BE2C (cell line): ENCODE measurements at regions not wholly inside any gene's neighbourhood (a gene's known extent, or its start where the extent isn't known, plus 50 kb on each side); places are given as distances from the start of the nearest gene placed in this dataset.
"Not testable (repeated sequence)": the region's sequence is repeated elsewhere in the genome, so short reads cannot be mapped to it uniquely, and the experiment has no call there.

ENCODE experiments used
- DNase-seq: peaks from one replicate; pipeline ENCODE4 v3.0.0-alpha.2; 2020
- H3K27me3 ChIP-seq: fragments of 250-450 bp; sonication (Bioruptor Pico); 2 replicates; pipeline ENCODE4 v1.5.1; 2020; ENCODE audit warnings: mild to moderate bottlenecking
- H3K36me3 ChIP-seq: fragments of 250-450 bp; sonication (Bioruptor Pico); 2 replicates; pipeline ENCODE4 v1.5.1; 2020; ENCODE audit warnings: mild to moderate bottlenecking
- H3K4me1 ChIP-seq: fragments of 250-450 bp; sonication (Bioruptor Pico); 2 replicates; pipeline ENCODE4 v1.5.1; 2020
- H3K4me3 ChIP-seq: 2 replicates; pipeline ENCODE4 v1.5.1; 2011; ENCODE audit warnings: low read depth, low read length
- H3K9me3 ChIP-seq: fragments of 250-450 bp; sonication (Bioruptor Pico); 2 replicates; pipeline ENCODE4 v1.5.1; 2020
- CTCF ChIP-seq: IDR thresholded peaks from 2 replicates; pipeline ENCODE4 v1.5.1; 2012; ENCODE audit warnings: mild to moderate bottlenecking, low read depth, low read length

- no peaks in the 10 kb centered on the region for H3K4me1 ChIP-seq
- no peak for TF ChIP-seq CTCF
- H3K36me3 ChIP-seq: no peaks in the 10 kb centered on the region
These were observed 162.1 kb upstream of the FKBP1C start for GRCh38 chr6:63049216-63049615.

GRCh38 chr6:63053206-63053605, 158.1 kb upstream of the FKBP1C start:
- not testable (repeated sequence) for H3K27me3 ChIP-seq, H3K9me3 ChIP-seq, H3K4me3 ChIP-seq, H3K4me1 ChIP-seq, H3K36me3 ChIP-seq, DNase-seq

More at GRCh38 chr6:63049216-63049615, 162.1 kb upstream of the FKBP1C start:
- Histone ChIP-seq H3K27me3 (no peaks in the 10 kb centered on the region), H3K4me3 (no peak overlapping the region), H3K9me3 (no peaks in the 10 kb centered on the region)
- no peak for DNase-seq

- no peaks in the 10 kb centered on the region for H3K9me3 ChIP-seq
- no peak for DNase-seq
- no peak for TF ChIP-seq CTCF
These were observed 152.7 kb upstream of the FKBP1C start for GRCh38 chr6:63058601-63059000.

GRCh38 chr6:63063631-63064271, 147.5 kb upstream of the FKBP1C start:
- no peaks in the 10 kb centered on the region for H3K4me1 ChIP-seq
- TF ChIP-seq CTCF: no peak
- no peak overlapping the region for H3K4me3 ChIP-seq
- H3K9me3 ChIP-seq: no peaks in the 10 kb centered on the region; the same call in 1 of the 2 replicates
- H3K27me3 ChIP-seq: no peaks in the 10 kb centered on the region
- no peaks in the 10 kb centered on the region for H3K36me3 ChIP-seq
- no peak for DNase-seq

More at GRCh38 chr6:63058601-63059000, 152.7 kb upstream of the FKBP1C start:
- H3K36me3 ChIP-seq: no peaks in the 10 kb centered on the region
- H3K27me3 ChIP-seq: no peaks in the 10 kb centered on the region
- no peaks in the 10 kb centered on the region for H3K4me1 ChIP-seq
- H3K4me3 ChIP-seq: no peak overlapping the region

GRCh38 chr6:63066055-63066704, 145.1 kb upstream of the FKBP1C start:
- Histone ChIP-seq H3K4me3 (no peak overlapping the region), H3K4me1 (no peaks in the 10 kb centered on the region), H3K9me3 (no peaks in the 10 kb centered on the region; the same call in 1 of the 2 replicates), H3K36me3 (no peaks in the 10 kb centered on the region), H3K27me3 (no peaks in the 10 kb centered on the region)
- DNase-seq: no peak
- peak; percentile 24 for TF ChIP-seq CTCF

GRCh38 chr6:63094947-63095346, 116.3 kb upstream of the FKBP1C start:
- Histone ChIP-seq H3K27me3 (no peaks in the 10 kb centered on the region), H3K36me3 (no peaks in the 10 kb centered on the region), H3K4me3 (no peak overlapping the region), H3K9me3 (no peaks in the 10 kb centered on the region), H3K4me1 (no peaks in the 10 kb centered on the region)
- no peak for DNase-seq
- TF ChIP-seq CTCF: no peak
